ENCODE measurements at regions not wholly inside any gene's neighbourhood (a gene's known extent, or its start where the extent isn't known, plus 50 kb on each side); places are given as distances from the start of the nearest gene placed in this dataset.

GRCh38 chrX:122092978-122093377 is 1045.6 kb downstream of the GLUD2 start:
- no peak for TF ChIP-seq CTCF (IDR thresholded peaks at IDR 0.05 in 8 of 11, conservative IDR thresholded peaks at IDR 0.05 in 3 of 11)
- no peak for DNase-seq
- H3K27me3 ChIP-seq (replicated peaks in 1 of 7) = no peaks in the 10 kb centered on the region
- intact Hi-C loops (cut with DNase I; ENCODE audit: low total_unique reads) = no loop called here
- 77 to 98% (median 85%) methylated on average over 2 of the region's 2 CpGs for WGBS, 5 donors
- H3K9me3 ChIP-seq = peaks cover 0 to 27% (median 8%) of the 10 kb centered on the region in 8 donors
- H3K4me3 ChIP-seq = no peak overlapping the region
- H3K4me1 ChIP-seq = no peaks in the 10 kb centered on the region
- H3K36me3 ChIP-seq = no peaks in the 10 kb centered on the region
- no peak overlapping the region for H3K27ac ChIP-seq

- Histone ChIP-seq H3K27ac (no peak overlapping the region), H3K9me3 (peaks cover 0 to 38% (median 9%) of the 10 kb centered on the region in 8 donors), H3K4me1 (no peaks in the 10 kb centered on the region), H3K4me3 (no peak overlapping the region), H3K27me3 (replicated peaks in 1 of 7) (no peaks in the 10 kb centered on the region), H3K36me3 (no peaks in the 10 kb centered on the region)
- no peak for DNase-seq
- TF ChIP-seq POLR2A (IDR thresholded peaks at IDR 0.05) = no peak
- TF ChIP-seq POLR2AphosphoS5 (IDR thresholded peaks at IDR 0.05) = no peak
- no peak for TF ChIP-seq CTCF (IDR thresholded peaks at IDR 0.05 in 8 of 11, conservative IDR thresholded peaks at IDR 0.05 in 3 of 11)
- intact Hi-C loops (cut with DNase I; ENCODE audit: low total_unique reads) = no loop called here
Measured at GRCh38 chrX:122094611-122095010, 1047.2 kb downstream of the GLUD2 start.

GRCh38 chrX:122113376-122113775 is 1066.0 kb downstream of the GLUD2 start:
- Histone ChIP-seq H3K36me3 (no peaks in the 10 kb centered on the region), H3K27me3 (replicated peaks in 1 of 7) (no peaks in the 10 kb centered on the region), H3K4me1 (no peaks in the 10 kb centered on the region), H3K4me3 (no peak overlapping the region), H3K9me3 (peaks cover 0 to 15% (median 0%) of the 10 kb centered on the region in 8 donors), H3K27ac (no peak overlapping the region)
- intact Hi-C loops (cut with DNase I; ENCODE audit: low total_unique reads) = no loop called here
- WGBS, 5 donors = 55 to 92% (median 75%) methylated on average over 3 of the region's 3 CpGs
- TF ChIP-seq CTCF (IDR thresholded peaks at IDR 0.05 in 8 of 11, conservative IDR thresholded peaks at IDR 0.05 in 3 of 11) (no peak), POLR2AphosphoS5 (IDR thresholded peaks at IDR 0.05) (no peak), POLR2A (IDR thresholded peaks at IDR 0.05) (no peak)
- no peak for DNase-seq

- DNase-seq = no peak
- 80 to 87% (median 84%) methylated on average over 4 of the region's 4 CpGs for WGBS, 5 donors
- Histone ChIP-seq H3K27me3 (replicated peaks in 1 of 7) (no peaks in the 10 kb centered on the region), H3K36me3 (no peaks in the 10 kb centered on the region), H3K9me3 (peaks cover 0 to 15% (median 0%) of the 10 kb centered on the region in 8 donors), H3K4me3 (no peak overlapping the region), H3K27ac (no peak overlapping the region), H3K4me1 (no peaks in the 10 kb centered on the region)
- intact Hi-C loops (cut with DNase I; ENCODE audit: low total_unique reads) = no loop called here
- TF ChIP-seq CTCF (IDR thresholded peaks at IDR 0.05 in 8 of 11, conservative IDR thresholded peaks at IDR 0.05 in 3 of 11) = no peak
- TF ChIP-seq POLR2AphosphoS5 (IDR thresholded peaks at IDR 0.05) = no peak
- no peak for TF ChIP-seq POLR2A (IDR thresholded peaks at IDR 0.05)
Measured at GRCh38 chrX:122113896-122114295, 1066.5 kb downstream of the GLUD2 start.

Data from spleen (tissue), 11 donors.